Gastroesophageal sphincter (tissue), 4 donors: ENCODE measurements at regions not wholly inside any gene's neighbourhood (a gene's known extent, or its start where the extent isn't known, plus 50 kb on each side); places are given as distances from the start of the nearest gene placed in this dataset.

Source experiments
- ATAC-seq: fragments of 150-250 bp; one replicate; pipeline ENCODE4 v1.9.1; 2016; ENCODE audit warnings: mild to moderate bottlenecking, moderate library complexity
- H3K27ac ChIP-seq, 4 donors: fragments of 200-600 bp; sonication (generic) in 3 of 4; 1 replicate in 3 of 4; 2 replicates in 1 of 4; pipeline ENCODE4 v1.5.1; 2016 to 2019
- H3K27me3 ChIP-seq: fragments of 200-600 bp; sonication (generic); one replicate; pipeline ENCODE4 v1.5.1; 2019
- H3K36me3 ChIP-seq, 2 donors: fragments of 200-600 bp; sonication (generic); one replicate each; pipeline ENCODE4 v1.5.1; 2019; ENCODE audit warnings: control low read depth in 1 of 2
- H3K4me1 ChIP-seq, 3 donors: fragments of 200-600 bp; sonication (generic); 1 replicate in 2 of 3; 2 replicates in 1 of 3; pipeline ENCODE4 v1.5.1; 2016 to 2019; ENCODE audit warnings: control low read depth in 2 of 3
- H3K4me3 ChIP-seq, 2 donors: fragments of 200-600 bp; sonication (generic); one replicate each; pipeline ENCODE4 v1.5.1; 2019; ENCODE audit warnings: mild to moderate bottlenecking in 1 of 2, moderate library complexity in 1 of 2
- H3K9me3 ChIP-seq, 3 donors: fragments of 200-600 bp; sonication (generic); one replicate each; pipeline ENCODE4 v1.5.1; 2017 to 2019; ENCODE audit warnings: control low read depth in 2 of 3
- POLR2A ChIP-seq, 2 donors: fragments of 450-650 bp; IDR thresholded peaks; one replicate each; pipeline ENCODE4 v1.6.1; 2017; ENCODE audit warnings: antibody characterized with exemption in 2 of 2, mild to moderate bottlenecking in 2 of 2, moderate library complexity in 1 of 2
- WGBS, 2 donors: methylation state at CpG; one replicate each; pipeline ENCODE4 v1.1.5; 2018; ENCODE audit warnings: low coverage in 1 of 2; 5-methylcytosine and 5-hydroxymethylcytosine counted together
- small RNA-seq, 4 donors: library from RNA; depleted of rRNA; stranded (forward); fragments of <200 nt; gene quantifications; one replicate each; pipeline ENCODE3, GENCODE V24; 2016

DNA sequence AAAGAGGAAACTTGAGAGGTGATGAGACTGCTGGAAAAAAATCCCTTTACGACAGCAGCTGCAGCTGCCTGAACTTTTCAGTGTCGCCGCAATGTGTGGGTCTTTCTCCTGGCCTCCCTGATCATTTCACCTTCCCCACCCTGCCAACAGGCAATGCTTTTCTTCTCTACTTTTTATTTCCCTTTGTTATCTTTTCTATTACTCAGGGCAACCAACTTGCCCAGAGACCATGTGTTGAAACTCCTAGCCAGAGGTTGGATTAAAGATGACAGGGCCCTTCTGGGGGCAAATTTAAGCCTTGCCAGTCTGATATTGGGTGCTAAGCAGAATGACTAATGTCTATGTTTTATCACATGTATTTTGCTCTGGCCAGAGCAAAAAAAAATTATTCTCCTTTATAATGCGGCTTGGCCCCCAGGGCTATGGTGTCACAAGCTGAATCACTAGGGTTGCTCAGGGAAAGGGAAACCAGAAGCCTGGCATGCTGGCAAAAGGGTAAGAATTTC, 51.5 kb upstream of the CFAP20DC start:
- Histone ChIP-seq H3K9me3 (peaks cover 0 to 20% (median 0%) of the 10 kb centered on the region in 3 donors), H3K27ac (no peak overlapping the region), H3K36me3 (no peaks in the 10 kb centered on the region), H3K4me3 (no peak overlapping the region), H3K27me3 (no peaks in the 10 kb centered on the region), H3K4me1 (no peaks in the 10 kb centered on the region)
- WGBS, 2 donors: 80 to 89% methylated on average over 3 to 4 of the region's 4 CpGs
- no peak for ATAC-seq
- TF ChIP-seq POLR2A (IDR thresholded peaks at IDR 0.05): no peak

Small RNAs in the stretch of these regions (small RNA-seq; reads per million reads assigned to genes)
- gene RF00017: 0 reads per million in 4 donors
